Prostate gland (tissue), 2 donors: ENCODE measurements at regions not wholly inside any gene's neighbourhood (a gene's known extent, or its start where the extent isn't known, plus 50 kb on each side); places are given as distances from the start of the nearest gene placed in this dataset.

Experiments used
- DNase-seq: peaks from one replicate; pipeline ENCODE4 v3.0.0-alpha.2; 2019; ENCODE audit warnings: low spot score
- H3K27ac ChIP-seq, 2 donors: fragments of 200-600 bp; sonication (generic); 2 replicates each; pipeline ENCODE4 v1.5.1; 2017 to 2019
- H3K27me3 ChIP-seq: fragments of 200-600 bp; sonication (generic); replicated peaks from 2 replicates; pipeline ENCODE4 v1.5.1; 2019; ENCODE audit not compliant: insufficient read depth
- H3K36me3 ChIP-seq, 2 donors: fragments of 200-600 bp; sonication (generic); 1 replicate in 1 of 2; 2 replicates in 1 of 2; pipeline versions ENCODE4 v1.5.1 to v1.8.1; 2017 to 2019
- H3K4me1 ChIP-seq: fragments of 200-600 bp; sonication (generic); replicated peaks from 2 replicates; pipeline ENCODE4 v1.5.1; 2019
- H3K4me3 ChIP-seq, 2 donors: fragments of 200-600 bp; sonication (generic); 2 replicates each; pipeline ENCODE4 v1.5.1; 2017 to 2019
- H3K9me3 ChIP-seq: fragments of 200-600 bp; sonication (generic); 2 replicates; pipeline ENCODE4 v1.5.1; 2017
- POLR2A ChIP-seq: fragments of 450-650 bp; IDR thresholded peaks from one replicate; pipeline ENCODE4 v1.6.1; 2016; ENCODE audit warnings: antibody characterized with exemption, mild to moderate bottlenecking
- POLR2AphosphoS5 ChIP-seq: sonication (generic); formaldehyde crosslinking; IDR thresholded peaks from one replicate; pipeline ENCODE4 v1.6.1; 2017; ENCODE audit warnings: antibody characterized with exemption
- WGBS: methylation state at CpG from one replicate; pipeline ENCODE4 v1.1.5; 2018; 5-methylcytosine and 5-hydroxymethylcytosine counted together
- intact Hi-C: fragments of 100-400 bp; cut with DNase I; formaldehyde crosslinking; loops from one replicate; pipeline ENCODE4 v1.14.2; 2022
- TF ChIP-seq, protein P1 (sequence below), 4 experiments: fragments of 200-600 bp in 2 of 4; fragments of 450-650 bp in 2 of 4; sonication (generic) in 2 of 4; IDR thresholded peaks; 1 replicate in 3 of 4; 2 replicates in 1 of 4; pipeline ENCODE4 v1.5.1; 2016 to 2019; ENCODE audit warnings: antibody characterized with exemption in 4 of 4, mild to moderate bottlenecking in 2 of 4, moderate library complexity in 2 of 4

DNA sequence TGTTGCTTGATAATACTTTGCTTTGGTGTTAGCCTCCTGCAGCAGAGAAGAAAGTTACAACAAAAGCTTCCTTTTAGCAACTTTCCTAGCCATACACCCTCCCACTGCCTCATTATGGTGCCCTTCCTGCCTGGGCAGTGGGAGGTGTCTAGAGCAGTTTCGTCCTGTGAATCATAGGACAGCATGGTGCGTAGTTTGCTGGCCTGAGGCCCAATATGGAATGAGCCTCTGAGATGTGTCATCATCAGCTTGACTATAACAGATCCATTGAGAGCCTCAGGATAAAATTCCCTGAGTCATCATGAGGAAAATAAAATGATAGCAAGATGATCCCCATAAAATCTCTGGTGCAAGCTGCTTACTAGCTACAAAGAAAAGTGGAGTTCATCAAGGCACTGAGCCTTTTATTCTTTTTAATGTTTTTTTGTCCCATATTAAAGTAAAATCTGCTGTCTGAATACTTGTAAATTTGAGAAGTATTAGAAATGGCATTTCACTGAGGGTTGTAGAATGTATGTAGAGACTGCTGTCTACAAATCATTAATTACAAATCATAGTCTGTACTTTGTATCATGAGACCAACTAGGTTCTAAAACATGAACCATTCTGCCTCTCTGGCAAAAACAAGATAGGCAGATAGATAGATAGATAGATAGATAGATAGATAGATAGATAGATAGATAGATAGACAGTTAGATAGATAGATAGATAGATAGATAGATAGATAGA, 303.0 kb upstream of the PDE4D start:
- Histone ChIP-seq H3K36me3 (no peaks in the 10 kb centered on the region), H3K27ac (no peak overlapping the region), H3K27me3 (no peaks in the 10 kb centered on the region), H3K9me3 (no peaks in the 10 kb centered on the region), H3K4me1 (no peaks in the 10 kb centered on the region), H3K4me3 (no peak overlapping the region)
- intact Hi-C loops: no loop called here
- DNase-seq: peak; percentile 47
- TF ChIP-seq POLR2A (no peak), POLR2AphosphoS5 (peak; percentile 67)
- 38% methylated on average over 2 of the region's 2 CpGs for WGBS

DNA sequence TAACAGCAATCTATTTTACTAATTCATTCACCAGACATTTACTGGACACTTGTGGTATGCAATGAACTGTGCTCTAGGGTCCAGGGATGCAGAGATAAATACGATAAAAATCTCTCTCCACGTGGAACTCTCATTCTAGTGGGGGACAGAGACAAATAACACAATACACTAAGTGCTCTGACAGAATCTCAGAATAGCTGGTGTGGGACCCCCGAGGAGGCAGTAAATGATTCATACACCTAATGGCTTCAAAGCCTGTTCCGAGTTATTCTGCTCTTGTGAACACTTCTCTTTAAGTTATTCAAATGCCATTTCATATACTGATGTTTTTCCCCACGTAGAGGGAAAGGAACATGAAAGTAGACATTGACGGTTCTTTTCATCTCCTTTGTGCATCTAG, 302.0 kb upstream of the PDE4D start:
- no peak for TF ChIP-seq POLR2AphosphoS5
- TF ChIP-seq POLR2A: no peak
- TF ChIP-seq, protein P1, sequence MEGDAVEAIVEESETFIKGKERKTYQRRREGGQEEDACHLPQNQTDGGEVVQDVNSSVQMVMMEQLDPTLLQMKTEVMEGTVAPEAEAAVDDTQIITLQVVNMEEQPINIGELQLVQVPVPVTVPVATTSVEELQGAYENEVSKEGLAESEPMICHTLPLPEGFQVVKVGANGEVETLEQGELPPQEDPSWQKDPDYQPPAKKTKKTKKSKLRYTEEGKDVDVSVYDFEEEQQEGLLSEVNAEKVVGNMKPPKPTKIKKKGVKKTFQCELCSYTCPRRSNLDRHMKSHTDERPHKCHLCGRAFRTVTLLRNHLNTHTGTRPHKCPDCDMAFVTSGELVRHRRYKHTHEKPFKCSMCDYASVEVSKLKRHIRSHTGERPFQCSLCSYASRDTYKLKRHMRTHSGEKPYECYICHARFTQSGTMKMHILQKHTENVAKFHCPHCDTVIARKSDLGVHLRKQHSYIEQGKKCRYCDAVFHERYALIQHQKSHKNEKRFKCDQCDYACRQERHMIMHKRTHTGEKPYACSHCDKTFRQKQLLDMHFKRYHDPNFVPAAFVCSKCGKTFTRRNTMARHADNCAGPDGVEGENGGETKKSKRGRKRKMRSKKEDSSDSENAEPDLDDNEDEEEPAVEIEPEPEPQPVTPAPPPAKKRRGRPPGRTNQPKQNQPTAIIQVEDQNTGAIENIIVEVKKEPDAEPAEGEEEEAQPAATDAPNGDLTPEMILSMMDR (IDR thresholded peaks at IDR 0.05): no peak
- Histone ChIP-seq H3K4me3 (no peak overlapping the region), H3K4me1 (no peaks in the 10 kb centered on the region), H3K27ac (no peak overlapping the region), H3K27me3 (no peaks in the 10 kb centered on the region), H3K36me3 (no peaks in the 10 kb centered on the region), H3K9me3 (no peaks in the 10 kb centered on the region)
- DNase-seq: no peak
- 62% methylated on average over 6 of the region's 6 CpGs for WGBS
- intact Hi-C loops: no loop called here

DNA sequence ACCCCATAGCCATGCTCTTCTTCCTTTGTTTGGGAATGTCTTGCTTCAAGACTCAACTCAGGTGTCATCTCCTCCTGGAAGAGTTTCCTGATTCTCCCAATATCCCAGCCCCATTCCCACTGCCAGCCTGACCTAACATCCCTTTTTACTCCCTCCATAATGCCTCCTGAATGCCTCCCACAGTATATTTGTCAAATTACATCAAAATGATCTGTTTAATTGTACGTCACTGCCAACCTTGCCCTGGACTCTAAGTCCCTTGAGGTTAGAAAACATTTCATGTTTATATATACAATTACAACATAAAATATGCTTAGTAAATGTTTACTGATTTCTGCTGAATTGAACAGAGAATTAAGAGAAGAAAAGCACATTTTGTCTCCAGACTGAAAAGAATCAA, 301.6 kb upstream of the PDE4D start:
- no peaks in the 10 kb centered on the region for H3K4me1 ChIP-seq
- no peaks in the 10 kb centered on the region for H3K27me3 ChIP-seq
- WGBS: 86% methylated on average over 1 of the region's 1 CpG
- no peak for DNase-seq
- no peak overlapping the region for H3K27ac ChIP-seq
- H3K36me3 ChIP-seq: no peaks in the 10 kb centered on the region
- H3K9me3 ChIP-seq: no peaks in the 10 kb centered on the region
- TF ChIP-seq POLR2A: no peak
- H3K4me3 ChIP-seq: no peak overlapping the region
- intact Hi-C loops: no loop called here

- Histone ChIP-seq H3K27ac (no peak overlapping the region), H3K36me3 (no peaks in the 10 kb centered on the region), H3K9me3 (no peaks in the 10 kb centered on the region), H3K4me3 (no peak overlapping the region), H3K27me3 (no peaks in the 10 kb centered on the region), H3K4me1 (no peaks in the 10 kb centered on the region)
- TF ChIP-seq, protein P1 (IDR thresholded peaks at IDR 0.05): no peak
- no peak for TF ChIP-seq POLR2AphosphoS5
- TF ChIP-seq POLR2A: no peak
- intact Hi-C loops: no loop called here
- DNase-seq: no peak
- 58% methylated on average over 8 of the region's 8 CpGs for WGBS
Observed at GRCh38 chr5:60185231-60186099, 291.9 kb upstream of the PDE4D start.

- WGBS: 84% methylated on average over 2 of the region's 2 CpGs
- Histone ChIP-seq H3K27ac (no peak overlapping the region), H3K4me1 (no peaks in the 10 kb centered on the region), H3K36me3 (no peaks in the 10 kb centered on the region), H3K27me3 (no peaks in the 10 kb centered on the region), H3K9me3 (no peaks in the 10 kb centered on the region), H3K4me3 (no peak overlapping the region)
- intact Hi-C loops: no loop called here
- TF ChIP-seq POLR2A: no peak
- TF ChIP-seq, protein P1 (IDR thresholded peaks at IDR 0.05): no peak
- TF ChIP-seq POLR2AphosphoS5: no peak
- DNase-seq: no peak
Observed at GRCh38 chr5:60184606-60185005, 291.1 kb upstream of the PDE4D start.
